Thyroid gland (tissue), 4 donors: ENCODE measurements at regions not wholly inside any gene's neighbourhood (a gene's known extent, or its start where the extent isn't known, plus 50 kb on each side); places are given as distances from the start of the nearest gene placed in this dataset.

Experiments
- DNase-seq, 2 donors: peaks; one replicate each; pipeline ENCODE4 v3.0.0-alpha.2; 2019
- H3K27ac ChIP-seq, 3 donors: fragments of 200-600 bp; sonication (generic); 1 replicate in 2 of 3; 2 replicates in 1 of 3; pipeline ENCODE4 v1.5.1; 2016 to 2019; ENCODE audit warnings: mild to moderate bottlenecking in 1 of 3, moderate library complexity in 1 of 3
- H3K27me3 ChIP-seq: fragments of 200-600 bp; sonication (generic); one replicate; pipeline ENCODE4 v1.5.1; 2019
- H3K36me3 ChIP-seq, 2 donors: fragments of 200-600 bp; sonication (generic); one replicate each; pipeline ENCODE4 v1.5.1; 2016 to 2019
- H3K4me1 ChIP-seq, 2 donors: fragments of 200-600 bp; sonication (generic); one replicate each; pipeline ENCODE4 v1.5.1; 2017 to 2019
- H3K4me3 ChIP-seq, 3 donors: fragments of 200-600 bp; sonication (generic); replicated peaks in 1 of 3; 1 replicate in 2 of 3; 2 replicates in 1 of 3; pipeline ENCODE4 v1.5.1; 2016; ENCODE audit warnings: mild to moderate bottlenecking in 1 of 3
- H3K9me3 ChIP-seq: fragments of 200-600 bp; sonication (generic); one replicate; pipeline ENCODE4 v1.5.1; 2017
- POLR2A ChIP-seq, 2 donors: fragments of 450-650 bp; IDR thresholded peaks; one replicate each; pipeline ENCODE4 v1.6.1; 2017; ENCODE audit warnings: antibody characterized with exemption in 2 of 2, mild to moderate bottlenecking in 2 of 2, moderate library complexity in 1 of 2
- WGBS, 2 donors: methylation state at CpG; one replicate each; pipeline ENCODE4 v1.1.5; 2017; 5-methylcytosine and 5-hydroxymethylcytosine counted together
- intact Hi-C: fragments of 100-400 bp; cut with DNase I; formaldehyde crosslinking; loops from one replicate; pipeline ENCODE4 v1.15.1; 2023
- TF ChIP-seq, protein P1 (sequence below), 6 experiments: fragments of 200-600 bp in 3 of 6; fragments of 450-650 bp in 3 of 6; sonication (generic) in 3 of 6; IDR thresholded peaks; one replicate each; pipeline ENCODE4 v1.5.1; 2016 to 2019; ENCODE audit warnings: antibody characterized with exemption in 6 of 6, mild to moderate bottlenecking in 2 of 6, inconsistent platforms in 1 of 6, moderate library complexity in 1 of 6

DNA sequence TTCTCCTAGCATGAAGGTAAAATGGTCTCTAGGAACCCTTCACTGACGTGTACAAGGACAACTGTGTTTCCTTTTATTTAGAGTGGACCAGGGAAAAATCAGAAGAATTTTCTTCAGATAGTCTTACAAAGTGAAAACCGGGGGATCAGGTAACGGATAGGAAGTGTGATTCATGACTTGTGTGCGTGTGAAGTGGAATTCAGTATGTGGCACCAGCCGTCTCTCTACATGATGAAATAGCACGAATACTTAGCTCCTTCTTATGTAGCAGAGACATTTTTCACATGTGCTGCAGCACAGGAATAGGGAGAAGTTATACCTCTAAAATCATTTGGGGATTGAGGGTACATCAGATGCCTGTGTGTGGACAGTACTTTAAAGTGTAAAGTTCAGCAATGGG lies 159.2 kb downstream of the MEX3B start:
- Histone ChIP-seq H3K4me3 (no peak overlapping the region), H3K27ac (no peak overlapping the region), H3K36me3 (no peaks in the 10 kb centered on the region), H3K9me3 (no peaks in the 10 kb centered on the region), H3K4me1 (no peaks in the 10 kb centered on the region), H3K27me3 (no peaks in the 10 kb centered on the region)
- intact Hi-C loops: no loop called here
- no peak for TF ChIP-seq POLR2A (IDR thresholded peaks at IDR 0.05)
- TF ChIP-seq, protein P1, sequence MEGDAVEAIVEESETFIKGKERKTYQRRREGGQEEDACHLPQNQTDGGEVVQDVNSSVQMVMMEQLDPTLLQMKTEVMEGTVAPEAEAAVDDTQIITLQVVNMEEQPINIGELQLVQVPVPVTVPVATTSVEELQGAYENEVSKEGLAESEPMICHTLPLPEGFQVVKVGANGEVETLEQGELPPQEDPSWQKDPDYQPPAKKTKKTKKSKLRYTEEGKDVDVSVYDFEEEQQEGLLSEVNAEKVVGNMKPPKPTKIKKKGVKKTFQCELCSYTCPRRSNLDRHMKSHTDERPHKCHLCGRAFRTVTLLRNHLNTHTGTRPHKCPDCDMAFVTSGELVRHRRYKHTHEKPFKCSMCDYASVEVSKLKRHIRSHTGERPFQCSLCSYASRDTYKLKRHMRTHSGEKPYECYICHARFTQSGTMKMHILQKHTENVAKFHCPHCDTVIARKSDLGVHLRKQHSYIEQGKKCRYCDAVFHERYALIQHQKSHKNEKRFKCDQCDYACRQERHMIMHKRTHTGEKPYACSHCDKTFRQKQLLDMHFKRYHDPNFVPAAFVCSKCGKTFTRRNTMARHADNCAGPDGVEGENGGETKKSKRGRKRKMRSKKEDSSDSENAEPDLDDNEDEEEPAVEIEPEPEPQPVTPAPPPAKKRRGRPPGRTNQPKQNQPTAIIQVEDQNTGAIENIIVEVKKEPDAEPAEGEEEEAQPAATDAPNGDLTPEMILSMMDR (IDR thresholded peaks at IDR 0.05): no peak
- 92 to 94% methylated on average over 6 of the region's 6 CpGs for WGBS, 2 donors
- DNase-seq: no peak

- TF ChIP-seq, protein P1 (IDR thresholded peaks at IDR 0.05): no peak
- no peak for TF ChIP-seq POLR2A (IDR thresholded peaks at IDR 0.05)
- no peak overlapping the region for H3K27ac ChIP-seq
- no peaks in the 10 kb centered on the region for H3K36me3 ChIP-seq
- H3K4me1 ChIP-seq: no peaks in the 10 kb centered on the region
- no peak for DNase-seq
- H3K4me3 ChIP-seq: no peak overlapping the region
- 87 to 95% methylated on average over 2 of the region's 2 CpGs for WGBS, 2 donors
- intact Hi-C loops: no loop called here
- no peaks in the 10 kb centered on the region for H3K27me3 ChIP-seq
- no peaks in the 10 kb centered on the region for H3K9me3 ChIP-seq
Observed at GRCh38 chr15:81886080-81886479, 159.7 kb downstream of the MEX3B start.

- no peaks in the 10 kb centered on the region for H3K9me3 ChIP-seq
- TF ChIP-seq, protein P1 (IDR thresholded peaks at IDR 0.05): no peak
- TF ChIP-seq POLR2A (IDR thresholded peaks at IDR 0.05): no peak
- no peaks in the 10 kb centered on the region for H3K4me1 ChIP-seq
- H3K27me3 ChIP-seq: no peaks in the 10 kb centered on the region
- H3K36me3 ChIP-seq: no peaks in the 10 kb centered on the region
- no peak overlapping the region for H3K4me3 ChIP-seq
- no peak overlapping the region for H3K27ac ChIP-seq
- no peak for DNase-seq
- intact Hi-C loops: no loop called here
- 93 to 100% methylated on average over 2 of the region's 2 CpGs for WGBS, 2 donors
Observed at GRCh38 chr15:81885135-81885534, 160.7 kb downstream of the MEX3B start.

DNA sequence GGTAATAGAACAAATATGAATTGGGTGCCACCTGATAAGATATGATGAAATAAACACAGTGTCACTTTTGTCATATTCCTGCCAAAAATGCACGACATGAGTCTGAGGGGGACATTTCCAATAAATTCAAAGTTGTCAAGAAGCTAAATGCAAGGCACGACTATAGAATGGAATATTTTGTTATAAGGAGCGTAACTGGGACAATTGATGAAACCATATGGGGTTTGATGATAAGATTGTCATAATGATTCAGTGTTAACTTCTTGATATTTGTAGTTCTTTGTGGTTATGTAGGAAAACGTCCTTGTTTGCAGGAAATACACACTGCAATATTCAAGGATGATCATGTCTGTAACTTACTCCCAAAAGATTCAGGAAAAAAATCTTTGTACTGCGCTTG lies 163.3 kb downstream of the MEX3B start:
- Histone ChIP-seq H3K9me3 (no peaks in the 10 kb centered on the region), H3K4me3 (no peak overlapping the region), H3K4me1 (peaks cover 0 to 5% of the 10 kb centered on the region in 2 donors), H3K36me3 (no peaks in the 10 kb centered on the region), H3K27ac (no peak overlapping the region), H3K27me3 (no peaks in the 10 kb centered on the region)
- DNase-seq: no peak
- 81% methylated on average over 5 of the region's 5 CpGs for WGBS, 2 donors
- intact Hi-C loops: no loop called here
- TF ChIP-seq POLR2A (IDR thresholded peaks at IDR 0.05): no peak
- TF ChIP-seq, protein P1 (IDR thresholded peaks at IDR 0.05): no peak

- H3K27ac ChIP-seq: no peak overlapping the region
- intact Hi-C loops: no loop called here
- peaks cover 0 to 5% of the 10 kb centered on the region in 2 donors for H3K4me1 ChIP-seq
- TF ChIP-seq, protein P1 (IDR thresholded peaks at IDR 0.05): no peak
- no peak for TF ChIP-seq POLR2A (IDR thresholded peaks at IDR 0.05)
- H3K4me3 ChIP-seq: no peak overlapping the region
- WGBS, 2 donors: 71 to 77% methylated on average over 5 of the region's 5 CpGs
- H3K27me3 ChIP-seq: no peaks in the 10 kb centered on the region
- no peaks in the 10 kb centered on the region for H3K9me3 ChIP-seq
- DNase-seq: no peak
- H3K36me3 ChIP-seq: no peaks in the 10 kb centered on the region
Observed at GRCh38 chr15:81880833-81881232, 165.0 kb downstream of the MEX3B start.
